ENCODE measurements at regions not wholly inside any gene's neighbourhood (a gene's known extent, or its start where the extent isn't known, plus 50 kb on each side); places are given as distances from the start of the nearest gene placed in this dataset.

GRCh38 chr3:18828637-18829036 is 319.7 kb upstream of the KCNH8 start:
- TF ChIP-seq, protein P1, sequence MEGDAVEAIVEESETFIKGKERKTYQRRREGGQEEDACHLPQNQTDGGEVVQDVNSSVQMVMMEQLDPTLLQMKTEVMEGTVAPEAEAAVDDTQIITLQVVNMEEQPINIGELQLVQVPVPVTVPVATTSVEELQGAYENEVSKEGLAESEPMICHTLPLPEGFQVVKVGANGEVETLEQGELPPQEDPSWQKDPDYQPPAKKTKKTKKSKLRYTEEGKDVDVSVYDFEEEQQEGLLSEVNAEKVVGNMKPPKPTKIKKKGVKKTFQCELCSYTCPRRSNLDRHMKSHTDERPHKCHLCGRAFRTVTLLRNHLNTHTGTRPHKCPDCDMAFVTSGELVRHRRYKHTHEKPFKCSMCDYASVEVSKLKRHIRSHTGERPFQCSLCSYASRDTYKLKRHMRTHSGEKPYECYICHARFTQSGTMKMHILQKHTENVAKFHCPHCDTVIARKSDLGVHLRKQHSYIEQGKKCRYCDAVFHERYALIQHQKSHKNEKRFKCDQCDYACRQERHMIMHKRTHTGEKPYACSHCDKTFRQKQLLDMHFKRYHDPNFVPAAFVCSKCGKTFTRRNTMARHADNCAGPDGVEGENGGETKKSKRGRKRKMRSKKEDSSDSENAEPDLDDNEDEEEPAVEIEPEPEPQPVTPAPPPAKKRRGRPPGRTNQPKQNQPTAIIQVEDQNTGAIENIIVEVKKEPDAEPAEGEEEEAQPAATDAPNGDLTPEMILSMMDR (IDR thresholded peaks at IDR 0.05): no peak
- no peak for TF ChIP-seq POLR2A (IDR thresholded peaks at IDR 0.05)

All from suprapubic skin (tissue), 3 donors.